ENCODE measurements at regions not wholly inside any gene's neighbourhood (a gene's known extent, or its start where the extent isn't known, plus 50 kb on each side); places are given as distances from the start of the nearest gene placed in this dataset.
A peak's percentile ranks its signal among the peaks of the same experiment; 100 is the strongest.

- H4K20me1 ChIP-seq (ENCODE audit: control insufficient read depth, extremely low read depth, insufficient read depth, low read length) = no peaks in the 10 kb centered on the region
These were observed 152.3 kb downstream of the PAX3 start for GRCh38 chr2:222146488-222146887.

GRCh38 chr2:222142027-222142426, 156.8 kb downstream of the PAX3 start:
- no peak overlapping the region for H3K27ac ChIP-seq (ENCODE audit: insufficient read depth, low read length)
- H3K4me3 ChIP-seq (replicated peaks in 1 of 4; ENCODE audit: control extremely low read depth in 1 of 4, insufficient read depth in 1 of 4, low read depth in 3 of 4, low read length in 4 of 4) = no peak overlapping the region
- TF ChIP-seq EZH2 (IDR thresholded peaks at IDR 0.05; ENCODE audit: low read length, missing control alignments) (no peak), CTCF (conservative IDR thresholded peaks at IDR 0.05 in 1 of 2, IDR thresholded peaks at IDR 0.05 in 1 of 2; ENCODE audit: low read depth in 1 of 2, low read length in 2 of 2) (no peak)
- no peaks in the 10 kb centered on the region for H4K20me1 ChIP-seq (ENCODE audit: control insufficient read depth, extremely low read depth, insufficient read depth, low read length)
- H3K4me1 ChIP-seq (ENCODE audit: control insufficient read depth, extremely low read depth, insufficient read depth, low read length) = no peaks in the 10 kb centered on the region
- H3K27me3 ChIP-seq (ENCODE audit: control insufficient read depth, insufficient read depth, low read length) = no peaks in the 10 kb centered on the region
- peak in 1 of 2 donors; percentile 86 for DNase-seq (ENCODE audit: low read depth in 2 of 2)
- H3K79me2 ChIP-seq (ENCODE audit: control insufficient read depth, insufficient read depth, low read length) = no peaks in the 10 kb centered on the region
- no peak overlapping the region for H3K4me2 ChIP-seq (ENCODE audit: extremely low read depth, insufficient read depth, low read length)
- no peaks in the 10 kb centered on the region for H3K36me3 ChIP-seq (ENCODE audit: control insufficient read depth, insufficient read depth, low read length)
- no peaks in the 10 kb centered on the region for H3K9me3 ChIP-seq (ENCODE audit: control insufficient read depth, insufficient read depth, low read depth, low read length)
- H3K9ac ChIP-seq (ENCODE audit: insufficient read depth, low read length) = no peak overlapping the region
- H2AFZ ChIP-seq (ENCODE audit: low read length) = no peak overlapping the region

More at GRCh38 chr2:222146488-222146887, 152.3 kb downstream of the PAX3 start:
- Histone ChIP-seq H3K27me3 (ENCODE audit: control insufficient read depth, insufficient read depth, low read length) (no peaks in the 10 kb centered on the region), H2AFZ (ENCODE audit: low read length) (no peak overlapping the region), H3K4me2 (ENCODE audit: extremely low read depth, insufficient read depth, low read length) (no peak overlapping the region), H3K9me3 (ENCODE audit: control insufficient read depth, insufficient read depth, low read depth, low read length) (no peaks in the 10 kb centered on the region), H3K79me2 (ENCODE audit: control insufficient read depth, insufficient read depth, low read length) (no peaks in the 10 kb centered on the region), H3K9ac (ENCODE audit: insufficient read depth, low read length) (no peak overlapping the region), H3K4me3 (replicated peaks in 1 of 4; ENCODE audit: control extremely low read depth in 1 of 4, insufficient read depth in 1 of 4, low read depth in 3 of 4, low read length in 4 of 4) (no peak overlapping the region), H3K4me1 (ENCODE audit: control insufficient read depth, extremely low read depth, insufficient read depth, low read length) (no peaks in the 10 kb centered on the region), H3K36me3 (ENCODE audit: control insufficient read depth, insufficient read depth, low read length) (no peaks in the 10 kb centered on the region), H3K27ac (ENCODE audit: insufficient read depth, low read length) (no peak overlapping the region)
- no peak for TF ChIP-seq CTCF (conservative IDR thresholded peaks at IDR 0.05 in 1 of 2, IDR thresholded peaks at IDR 0.05 in 1 of 2; ENCODE audit: low read depth in 1 of 2, low read length in 2 of 2)
- no peak for TF ChIP-seq EZH2 (IDR thresholded peaks at IDR 0.05; ENCODE audit: low read length, missing control alignments)
- DNase-seq (ENCODE audit: low read depth in 2 of 2) = no peak

- TF ChIP-seq CTCF (conservative IDR thresholded peaks at IDR 0.05 in 1 of 2, IDR thresholded peaks at IDR 0.05 in 1 of 2; ENCODE audit: low read depth in 1 of 2, low read length in 2 of 2) (no peak), EZH2 (IDR thresholded peaks at IDR 0.05; ENCODE audit: low read length, missing control alignments) (no peak)
- Histone ChIP-seq H3K4me3 (replicated peaks in 1 of 4; ENCODE audit: control extremely low read depth in 1 of 4, insufficient read depth in 1 of 4, low read depth in 3 of 4, low read length in 4 of 4) (no peak overlapping the region), H3K27me3 (ENCODE audit: control insufficient read depth, insufficient read depth, low read length) (no peaks in the 10 kb centered on the region), H2AFZ (ENCODE audit: low read length) (no peak overlapping the region), H3K9me3 (ENCODE audit: control insufficient read depth, insufficient read depth, low read depth, low read length) (no peaks in the 10 kb centered on the region), H3K9ac (ENCODE audit: insufficient read depth, low read length) (no peak overlapping the region), H3K27ac (ENCODE audit: insufficient read depth, low read length) (no peak overlapping the region), H3K79me2 (ENCODE audit: control insufficient read depth, insufficient read depth, low read length) (no peaks in the 10 kb centered on the region), H3K4me2 (ENCODE audit: extremely low read depth, insufficient read depth, low read length) (no peak overlapping the region), H4K20me1 (ENCODE audit: control insufficient read depth, extremely low read depth, insufficient read depth, low read length) (no peaks in the 10 kb centered on the region), H3K4me1 (ENCODE audit: control insufficient read depth, extremely low read depth, insufficient read depth, low read length) (no peaks in the 10 kb centered on the region), H3K36me3 (ENCODE audit: control insufficient read depth, insufficient read depth, low read length) (no peaks in the 10 kb centered on the region)
- DNase-seq (ENCODE audit: low read depth in 2 of 2) = no peak
These were observed 162.6 kb downstream of the PAX3 start for GRCh38 chr2:222136106-222136630.
